GM18909 (cell line): ENCODE measurements at regions not wholly inside any gene's neighbourhood (a gene's known extent, or its start where the extent isn't known, plus 50 kb on each side); places are given as distances from the start of the nearest gene placed in this dataset.

Experiments
- ATAC-seq: cut with Tn5 transposase; IDR thresholded peaks from one replicate; pipeline ENCODE4 v1.9.1; 2021; ENCODE audit warnings: mild to moderate bottlenecking; ENCODE audit not compliant: unreplicated experiment, poor library complexity

DNA sequence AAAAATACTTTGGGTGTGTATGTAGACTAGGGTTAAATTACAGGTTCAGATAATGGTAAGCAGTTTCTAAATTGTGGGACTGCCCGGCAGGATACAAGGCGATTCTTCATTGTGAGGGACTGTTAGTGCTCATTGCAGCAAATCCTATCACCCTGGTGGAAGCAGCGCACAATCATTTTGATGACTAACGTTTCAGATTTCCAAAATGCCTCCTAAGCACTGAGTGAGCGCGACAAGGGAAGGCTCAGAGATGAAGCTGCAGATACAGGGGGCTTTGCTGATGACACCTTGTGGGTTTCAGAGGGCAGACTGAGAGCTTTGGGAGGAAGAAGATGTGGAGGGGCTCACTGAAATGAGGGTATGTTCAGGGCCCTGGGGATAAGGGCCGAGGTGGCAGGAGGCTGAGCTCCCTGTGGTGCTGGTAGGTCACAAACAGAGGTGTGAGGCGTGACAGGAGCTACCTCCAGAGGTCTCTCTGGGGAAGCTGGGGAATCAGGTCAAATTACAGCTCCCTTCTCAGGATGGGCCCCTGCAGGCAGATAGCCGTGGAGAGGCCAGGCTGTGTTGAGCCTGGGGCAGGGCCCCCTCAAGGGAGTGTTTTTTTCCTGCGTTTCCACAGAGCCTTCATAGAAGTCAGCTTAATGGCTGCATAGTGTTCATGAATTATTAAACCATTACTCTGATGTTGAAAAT is 84.5 kb upstream of the FYN start:
- no peak for ATAC-seq

DNA sequence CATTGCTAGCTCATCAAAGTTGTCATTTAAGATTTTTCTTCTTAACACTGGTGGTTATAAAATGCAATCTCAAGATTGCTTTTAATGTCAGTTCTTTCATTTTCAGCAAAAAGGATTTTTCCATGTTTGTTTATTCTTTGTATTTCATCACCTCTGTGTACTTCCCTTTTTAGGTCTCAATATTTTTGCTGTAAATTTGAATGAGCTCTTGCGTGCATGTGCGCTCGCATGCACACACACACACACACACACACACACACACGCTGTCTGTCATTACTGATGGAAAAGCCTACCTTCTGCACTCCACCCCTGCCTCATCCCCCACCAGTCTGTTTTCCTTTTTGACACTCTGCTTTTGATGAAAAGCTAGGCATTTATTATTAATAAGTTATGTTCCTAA is 85.3 kb upstream of the FYN start:
- no peak for ATAC-seq

DNA sequence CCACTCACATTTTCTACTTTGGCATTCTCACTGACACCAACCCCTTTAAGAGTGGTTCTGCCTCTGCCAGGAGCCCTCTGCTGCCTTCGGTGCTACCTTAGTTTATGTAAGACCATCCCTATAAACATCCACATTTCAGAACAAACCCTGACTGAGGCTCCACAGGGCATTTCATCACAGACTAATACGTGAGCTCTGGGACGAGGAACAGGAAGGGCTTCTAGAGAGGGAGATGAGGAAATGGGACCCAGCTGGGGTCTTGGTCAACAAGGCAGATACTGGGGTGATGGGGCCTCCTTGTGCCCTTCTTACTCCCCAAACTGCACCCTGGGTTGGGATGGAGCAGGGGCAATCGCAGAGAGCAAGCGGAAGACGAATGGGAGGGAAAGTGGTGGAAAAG is 86.5 kb upstream of the FYN start:
- ATAC-seq: no peak

DNA sequence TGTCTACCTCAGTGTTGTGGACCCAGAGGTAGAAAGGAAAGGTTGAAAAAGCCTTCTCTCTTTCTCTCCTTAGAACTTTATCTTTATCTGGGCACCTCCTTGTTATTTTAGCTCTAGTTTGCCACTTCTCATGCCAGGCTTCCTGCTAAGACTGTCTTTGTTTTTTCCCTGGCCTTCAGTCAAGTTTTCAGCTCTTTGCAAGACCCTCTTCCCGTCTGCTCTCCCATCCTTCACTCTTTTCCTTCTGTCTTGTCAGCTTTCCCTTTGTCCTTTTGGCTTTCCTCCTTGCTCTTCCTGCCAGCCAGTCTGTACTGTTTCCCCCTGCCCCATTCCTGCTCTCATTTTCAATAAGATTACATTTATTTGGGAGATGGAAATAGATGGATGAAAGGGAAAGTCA is 86.8 kb upstream of the CCN6 start:
- no peak for ATAC-seq

DNA sequence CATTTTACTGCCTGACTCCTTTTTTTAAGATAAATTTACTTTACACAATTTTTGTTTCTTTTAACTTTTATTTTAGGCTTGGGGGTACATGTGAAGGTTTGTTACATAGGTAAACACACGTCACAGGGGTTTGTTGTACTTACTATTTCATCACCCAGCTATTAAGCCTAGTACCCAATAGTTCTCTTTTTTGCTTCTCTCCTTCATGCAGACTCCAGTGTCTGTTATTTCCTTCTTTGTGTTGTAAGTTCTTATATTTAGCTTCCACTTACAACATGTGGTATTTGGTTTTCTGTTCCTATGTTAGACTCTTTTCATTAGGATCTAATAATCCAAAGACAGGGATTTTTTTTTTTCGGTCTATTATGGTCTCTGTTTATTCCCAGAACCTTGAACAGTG is 83.5 kb upstream of the CCN6 start:
- ATAC-seq: no peak

DNA sequence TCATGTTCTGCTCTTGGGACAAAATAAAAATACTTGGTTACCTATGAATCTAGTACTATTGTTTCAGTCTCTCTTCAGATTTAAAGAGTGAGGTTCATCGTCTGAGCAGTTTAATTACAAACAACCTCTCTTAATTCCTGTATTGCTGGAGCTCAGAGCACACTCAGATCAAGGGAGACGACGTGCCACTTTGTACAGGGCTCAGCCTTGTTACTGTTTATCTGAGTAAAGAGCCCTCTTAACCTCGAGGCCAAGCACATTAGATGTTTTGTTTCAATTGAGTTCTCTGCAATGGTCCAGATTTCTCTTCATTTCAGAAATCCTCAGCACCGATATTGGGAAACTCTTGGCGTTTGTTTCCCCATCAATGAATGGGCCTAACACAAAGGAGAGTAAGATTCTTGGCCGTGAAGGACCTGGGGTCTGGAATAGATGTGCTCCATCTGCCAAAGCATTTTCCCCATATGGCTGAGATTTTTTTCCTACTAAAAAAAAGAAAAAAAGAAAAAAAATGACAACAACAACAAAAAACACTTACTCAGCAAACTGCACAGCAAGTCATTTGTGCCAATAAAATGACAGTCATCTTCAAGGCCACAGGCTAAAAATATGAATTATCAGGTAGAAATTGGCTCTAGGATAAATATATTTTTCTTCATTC is 82.6 kb upstream of the CCN6 start:
- ATAC-seq: no peak

DNA sequence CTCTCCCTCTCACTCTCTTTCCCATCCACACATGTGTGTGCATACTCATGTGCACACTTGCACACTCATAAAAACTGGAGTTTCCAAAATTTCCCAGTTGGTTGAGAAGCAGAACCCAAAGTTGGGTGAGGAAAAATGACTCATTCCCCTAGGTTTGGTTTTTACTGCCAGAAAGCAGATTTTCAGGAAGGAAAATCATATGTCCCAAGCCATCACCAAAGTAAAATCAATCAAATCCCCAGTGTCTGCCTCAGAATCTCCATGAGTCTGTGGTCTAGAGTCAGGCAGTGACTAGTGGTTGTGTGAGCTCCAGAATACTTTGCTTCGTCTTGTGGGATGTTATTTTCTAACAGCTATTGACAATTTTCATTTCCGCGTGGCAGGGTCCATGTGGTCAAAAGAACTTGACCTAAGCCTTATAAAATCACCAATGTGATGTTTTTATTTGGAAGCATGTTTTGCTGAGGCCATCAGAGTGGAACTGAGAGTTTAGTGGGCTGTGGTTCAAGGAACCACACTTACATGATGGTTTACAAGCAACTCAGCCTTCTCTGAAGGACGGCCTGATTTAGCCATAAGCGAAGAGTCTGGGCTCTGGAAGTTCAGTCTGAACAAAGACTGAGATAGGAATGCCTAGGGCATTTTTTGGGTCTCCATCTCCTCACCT is 81.9 kb upstream of the CCN6 start:
- ATAC-seq: no peak

DNA sequence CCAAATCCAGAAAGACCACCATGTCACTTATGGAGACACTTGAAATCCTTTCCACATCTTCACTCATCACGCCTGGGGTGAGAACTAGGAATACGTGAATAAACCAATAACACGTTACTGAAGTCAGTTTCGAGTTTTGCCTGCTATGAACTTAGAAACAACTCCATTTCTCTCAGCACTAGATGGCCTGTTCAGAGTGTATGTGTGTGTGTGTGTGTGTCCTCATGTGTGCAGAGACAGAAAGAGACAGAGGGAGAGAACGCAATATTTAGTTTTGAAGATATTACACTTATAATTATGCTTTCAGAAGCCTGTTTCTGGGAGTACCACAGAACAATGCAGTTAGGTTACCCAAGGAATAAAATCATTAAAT is 81.2 kb upstream of the CCN6 start:
- no peak for ATAC-seq

DNA sequence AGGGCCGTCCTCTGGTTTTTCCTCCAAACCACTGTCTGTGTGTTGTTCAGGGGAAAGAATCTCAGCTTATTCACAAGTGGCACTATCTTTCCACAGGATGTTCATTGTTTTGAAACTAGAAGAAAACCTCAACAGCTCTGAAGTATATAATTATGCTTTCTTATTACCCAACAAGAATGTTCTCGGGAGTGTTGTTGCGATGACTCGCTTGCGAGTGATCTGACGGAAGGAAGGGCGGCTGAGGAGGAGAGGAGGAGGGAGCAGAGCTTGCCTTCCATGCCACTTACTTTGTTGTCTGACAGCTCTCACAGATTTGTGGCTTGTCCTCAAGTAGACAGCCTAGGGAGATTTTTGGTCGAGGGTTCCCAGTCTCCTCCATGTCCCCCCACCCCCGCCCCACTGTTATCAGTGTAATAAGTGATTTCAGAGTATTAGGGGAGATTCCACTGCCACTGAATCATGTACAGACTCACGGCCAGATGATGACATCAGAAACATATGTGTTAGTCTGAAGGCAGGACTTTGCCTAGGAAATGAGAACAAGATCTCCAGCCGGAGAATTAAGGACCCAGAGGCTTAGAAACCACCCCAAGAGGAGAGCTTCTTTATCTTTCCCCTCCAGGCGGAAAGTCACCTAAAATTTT is 80.7 kb upstream of the CCN6 start:
- ATAC-seq: no peak

DNA sequence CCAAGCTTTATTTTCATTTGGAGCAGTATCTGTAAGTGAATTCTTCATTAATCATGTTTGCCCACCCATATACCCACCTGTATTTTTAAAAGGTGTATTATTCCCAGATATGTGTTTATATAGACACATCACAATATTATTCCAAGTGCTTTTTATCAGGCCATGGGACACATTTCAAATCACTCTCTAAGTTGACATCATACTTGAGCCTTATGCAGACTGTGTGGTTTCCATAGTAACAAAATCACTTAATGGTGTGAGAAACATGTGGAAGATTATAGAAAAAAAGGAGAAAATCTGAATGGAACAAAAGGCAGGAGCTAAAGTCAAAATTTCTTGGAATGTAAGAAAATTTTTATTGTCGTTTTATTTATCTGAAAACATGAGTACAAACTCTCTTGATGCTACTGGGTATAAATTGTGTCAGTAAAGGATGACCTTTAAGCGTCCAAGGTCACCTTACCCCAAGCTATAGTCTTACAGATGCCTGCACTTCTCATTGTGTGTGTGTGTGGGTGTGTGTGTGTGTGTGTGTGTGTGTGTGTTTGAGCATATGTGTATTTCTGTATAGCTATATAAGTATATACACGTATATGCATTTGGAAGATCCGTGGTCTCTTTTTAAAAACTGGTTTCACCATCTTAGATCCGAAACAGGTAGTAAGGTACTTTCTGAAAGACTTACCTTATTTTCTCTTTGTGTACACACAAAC is 79.8 kb upstream of the CCN6 start:
- no peak for ATAC-seq

DNA sequence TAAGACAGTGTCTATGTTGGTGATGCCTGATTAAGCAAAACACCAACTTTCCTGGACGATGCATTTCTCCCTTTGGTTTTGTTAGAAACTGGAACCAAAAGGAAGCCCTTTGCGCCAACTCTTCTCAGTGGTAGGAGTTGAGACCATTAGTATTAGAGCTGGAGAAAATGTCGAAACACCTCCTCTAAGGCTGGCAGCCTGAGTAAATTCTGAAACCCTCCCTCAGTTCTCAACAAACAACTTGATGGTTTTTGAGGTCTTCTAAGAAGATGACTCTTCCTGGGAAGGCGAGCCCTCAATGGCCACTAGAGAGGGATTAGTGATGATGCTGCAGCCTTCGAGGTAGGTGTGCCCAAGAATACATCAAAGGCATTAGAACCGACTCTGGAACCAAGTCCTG is 78.4 kb upstream of the CCN6 start:
- ATAC-seq: no peak

DNA sequence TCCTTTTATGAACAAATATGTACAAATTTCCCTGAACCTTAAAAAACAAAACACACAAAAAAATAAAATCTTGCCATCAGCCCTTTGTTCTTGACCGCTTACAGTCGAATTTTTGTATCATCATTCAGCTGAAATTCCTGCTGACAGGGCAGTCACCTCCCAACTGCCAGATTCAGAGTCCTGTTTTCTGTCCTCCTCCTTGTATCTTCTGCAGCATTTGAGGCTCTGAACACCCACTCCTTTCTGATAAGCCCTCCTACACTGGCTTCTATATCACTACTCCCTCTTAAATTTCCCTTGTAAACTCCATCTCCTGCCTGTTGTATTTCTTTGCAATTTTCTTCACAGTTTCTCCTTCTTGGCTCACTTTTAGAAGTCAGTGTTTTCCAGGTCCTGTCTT is 77.8 kb upstream of the CCN6 start:
- no peak for ATAC-seq

DNA sequence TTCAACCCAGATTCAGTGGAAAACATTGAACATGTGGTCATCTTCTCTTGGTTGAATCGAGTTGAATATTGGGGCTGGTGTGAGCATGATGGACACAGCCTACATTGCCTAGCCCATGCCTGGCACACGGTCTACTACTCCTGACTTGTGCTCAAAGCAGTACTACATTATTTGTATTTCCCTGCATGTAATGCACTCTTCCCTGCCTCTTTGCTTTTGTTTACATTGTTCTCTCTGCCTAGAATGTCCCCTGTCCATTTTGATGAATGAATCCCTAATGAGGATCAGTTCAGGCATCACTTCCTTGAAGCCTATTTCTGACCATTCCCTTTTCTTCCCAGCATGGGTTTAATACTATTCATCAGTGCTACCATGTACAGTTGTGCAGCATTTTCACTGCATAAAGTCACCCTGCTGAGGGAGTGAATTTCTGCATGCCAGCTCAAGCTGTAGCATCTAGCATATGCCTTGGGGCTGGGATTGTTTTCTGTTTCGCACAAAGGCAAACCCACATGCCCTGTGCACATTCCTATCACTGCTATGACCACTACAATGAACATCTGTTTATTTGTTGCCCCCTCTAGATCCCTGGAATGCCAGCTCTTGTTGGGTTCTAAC is 75.3 kb upstream of the CCN6 start:
- no peak for ATAC-seq

DNA sequence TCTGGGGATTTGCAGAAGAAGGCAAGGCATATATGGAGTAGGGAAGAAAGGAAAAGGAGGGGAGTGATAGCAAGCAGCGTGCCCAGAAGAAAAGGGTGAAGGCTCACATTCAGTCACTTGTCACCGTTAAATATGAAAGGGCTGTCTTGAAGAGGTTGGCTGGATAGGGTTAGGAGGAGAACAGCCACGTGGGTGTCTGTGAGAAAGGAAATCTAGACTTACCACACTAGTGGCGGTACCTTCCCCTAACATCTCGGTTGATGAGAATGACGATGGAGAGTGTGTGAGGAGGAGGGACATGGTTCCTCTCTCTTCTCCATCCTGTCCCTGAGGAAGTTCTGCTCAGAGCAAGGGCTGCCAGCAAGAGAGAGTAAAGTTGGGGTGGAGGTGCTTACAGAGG is 74.3 kb upstream of the CCN6 start:
- ATAC-seq: no peak

DNA sequence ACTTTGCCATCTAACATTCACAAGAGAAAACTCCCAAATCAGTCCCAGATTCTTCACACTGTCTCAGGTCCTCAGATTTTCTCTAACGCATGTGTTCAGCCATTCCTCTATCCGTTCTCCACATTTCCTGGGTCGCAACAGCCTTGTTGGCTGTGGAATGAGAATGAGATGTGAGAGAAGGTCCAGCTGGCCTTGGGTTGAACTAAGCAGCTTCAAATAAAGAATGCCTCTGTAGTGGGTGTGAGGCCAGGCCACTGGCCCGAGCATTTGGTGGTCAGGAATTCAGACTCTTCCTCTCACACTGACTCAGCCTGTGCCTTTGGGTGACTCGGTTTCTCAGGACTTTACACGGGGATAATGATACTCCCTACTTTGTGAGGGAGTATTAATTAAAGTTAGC is 73.8 kb upstream of the CCN6 start:
- ATAC-seq: no peak

DNA sequence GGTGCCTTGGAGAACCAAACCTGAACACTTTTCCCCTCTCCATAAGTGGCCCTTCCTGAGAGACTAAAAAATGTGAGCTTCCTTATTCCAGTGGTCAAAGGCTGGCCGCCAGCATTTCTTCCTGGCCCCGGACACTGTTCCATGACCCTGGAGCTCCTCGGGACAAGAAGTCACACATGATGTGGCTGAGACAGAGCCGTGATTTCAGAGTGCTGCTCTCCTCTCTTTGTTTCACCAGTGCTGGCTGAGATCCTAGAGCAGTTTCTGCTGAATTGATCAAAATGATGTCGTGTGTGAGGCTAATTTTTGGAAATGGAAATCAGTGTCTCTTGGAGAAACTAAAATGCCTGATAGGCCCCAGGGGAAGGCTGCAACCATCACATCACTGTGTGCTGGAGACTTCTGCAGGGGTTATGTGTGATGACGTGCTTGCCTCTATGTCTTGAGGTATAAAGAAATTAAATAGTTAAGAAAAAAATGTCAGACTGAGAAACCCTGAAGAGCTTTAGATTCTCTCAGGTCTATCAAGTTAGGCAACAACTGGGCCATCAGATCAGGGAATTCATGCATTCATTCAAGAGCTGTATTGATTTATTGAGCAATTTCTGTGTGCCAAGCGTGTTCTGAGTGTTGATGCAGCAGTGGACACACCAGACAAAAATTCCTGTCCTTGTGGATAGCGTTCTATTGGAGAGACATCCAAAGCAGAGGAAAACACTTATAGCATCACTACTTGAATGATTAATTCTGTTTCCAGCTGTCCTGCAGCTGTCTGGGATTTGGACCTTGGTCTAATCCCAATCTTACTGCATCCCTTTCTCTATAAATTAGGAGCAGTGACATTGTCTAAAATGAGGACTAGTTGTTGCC is 72.7 kb upstream of the CCN6 start:
- no peak for ATAC-seq

DNA sequence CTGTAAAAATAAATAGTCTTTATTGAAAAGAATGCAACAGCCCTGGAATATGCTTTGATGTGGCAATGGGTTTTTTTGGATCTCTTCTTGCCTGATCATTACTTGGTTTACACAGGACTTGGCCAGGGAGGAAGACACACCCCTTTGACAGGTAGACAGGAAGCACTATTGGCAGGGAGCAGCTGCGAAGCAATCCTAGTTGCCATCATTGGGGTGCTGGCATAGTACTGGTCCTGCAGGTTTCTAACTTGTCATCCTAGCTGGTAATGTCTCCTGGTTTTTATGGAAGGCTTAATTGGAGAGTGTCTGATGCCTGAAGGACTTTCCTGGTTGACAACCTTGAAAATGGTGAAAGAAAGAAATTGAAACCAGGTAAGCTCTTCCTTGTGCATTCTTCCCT is 71.2 kb upstream of the CCN6 start:
- ATAC-seq: no peak

DNA sequence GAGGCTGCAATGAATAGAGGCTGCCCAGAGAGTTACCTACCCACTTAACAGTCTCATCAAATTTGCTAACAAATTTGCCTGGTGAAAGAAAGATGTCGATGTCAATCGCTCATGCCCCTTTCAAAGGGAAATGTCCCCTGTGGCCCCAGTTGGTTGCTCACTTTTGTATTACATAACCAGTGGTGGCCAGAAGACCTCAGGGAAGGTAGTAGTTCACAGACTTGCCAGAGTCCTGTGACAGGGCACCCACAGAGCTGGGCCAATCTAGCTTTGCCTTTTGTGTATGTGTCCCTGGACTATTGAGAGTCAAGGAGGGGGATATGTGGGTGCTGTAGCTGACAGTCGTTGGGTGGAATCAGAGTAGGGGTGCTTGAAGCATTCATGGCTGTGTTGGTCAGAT is 70.7 kb upstream of the CCN6 start:
- ATAC-seq: no peak

DNA sequence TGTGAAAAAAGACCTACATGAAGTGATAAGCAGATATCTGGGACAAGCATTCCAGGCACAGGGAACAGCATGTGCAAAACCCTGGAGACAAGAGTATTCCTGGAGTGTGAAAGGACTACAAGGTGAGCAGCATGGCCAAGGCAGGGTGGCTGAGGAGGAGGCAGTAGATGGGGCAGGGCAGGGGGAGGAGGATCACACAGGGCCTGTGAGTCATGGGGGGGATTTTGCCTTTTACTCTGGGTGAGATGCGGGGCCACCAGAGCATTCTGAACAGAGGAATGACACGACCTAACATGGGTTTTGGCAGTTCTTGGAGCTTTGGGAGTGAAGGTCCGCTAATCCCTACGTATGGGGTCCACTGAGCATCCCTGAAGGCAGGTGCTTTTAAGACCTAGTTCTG is 69.8 kb upstream of the CCN6 start:
- no peak for ATAC-seq
